HTR-8/SVneo (cell line): ENCODE measurements at regions not wholly inside any gene's neighbourhood (a gene's known extent, or its start where the extent isn't known, plus 50 kb on each side); places are given as distances from the start of the nearest gene placed in this dataset.

ENCODE experiments used
- DNase-seq: peaks from one replicate; pipeline ENCODE4 v3.0.0; 2011; ENCODE audit warnings: low spot score, mixed read lengths; ENCODE audit not compliant: insufficient read length
- FAIRE-seq: peaks from 2 replicates; lab custom pipeline; 2011; peaks lifted over from hg19 to GRCh38; lab: Jason Lieb, UNC

DNA sequence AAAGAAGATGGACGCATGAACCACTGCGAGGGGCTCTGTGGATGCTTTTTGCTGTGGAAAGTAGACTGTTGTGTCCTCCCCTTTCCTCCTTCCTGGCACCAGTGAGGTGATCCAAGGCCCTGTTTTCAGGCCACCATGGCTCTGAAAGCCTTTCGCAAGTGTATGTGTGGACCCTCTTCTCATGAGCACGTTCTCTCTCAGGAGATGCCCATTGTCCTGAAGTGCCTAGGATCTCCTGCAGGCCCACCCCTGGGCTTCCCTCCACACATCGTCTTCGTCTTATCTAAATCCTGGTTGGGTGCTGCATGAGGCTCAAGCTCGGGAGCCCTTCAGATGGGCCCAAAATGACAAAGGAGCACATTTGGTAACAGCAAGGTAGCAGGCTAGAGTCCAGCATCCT lies 188.2 kb downstream of the PTPN20 start:
- DNase-seq (no peak), FAIRE-seq (no peak)

DNA sequence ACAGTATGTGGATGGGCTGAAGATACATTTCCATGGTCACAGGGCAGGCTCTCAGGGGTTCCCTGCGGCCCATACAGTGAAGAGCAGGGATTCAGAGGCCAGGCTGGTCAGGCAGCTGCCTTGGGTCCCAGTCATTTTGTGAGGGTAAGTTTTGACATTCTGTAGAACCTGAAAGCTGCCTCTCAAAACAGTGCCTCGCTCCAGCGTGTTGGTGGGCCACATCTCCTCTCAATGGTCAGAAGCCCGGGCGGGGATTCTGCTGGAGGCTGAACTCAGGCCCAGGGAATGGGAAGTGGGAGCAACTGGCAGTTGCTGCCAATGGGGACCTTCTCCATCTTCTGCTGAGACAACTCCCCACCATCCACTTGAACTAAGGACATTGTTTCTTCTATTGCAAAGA lies 190.0 kb downstream of the PTPN20 start:
- FAIRE-seq (no peak), DNase-seq (no peak)

DNA sequence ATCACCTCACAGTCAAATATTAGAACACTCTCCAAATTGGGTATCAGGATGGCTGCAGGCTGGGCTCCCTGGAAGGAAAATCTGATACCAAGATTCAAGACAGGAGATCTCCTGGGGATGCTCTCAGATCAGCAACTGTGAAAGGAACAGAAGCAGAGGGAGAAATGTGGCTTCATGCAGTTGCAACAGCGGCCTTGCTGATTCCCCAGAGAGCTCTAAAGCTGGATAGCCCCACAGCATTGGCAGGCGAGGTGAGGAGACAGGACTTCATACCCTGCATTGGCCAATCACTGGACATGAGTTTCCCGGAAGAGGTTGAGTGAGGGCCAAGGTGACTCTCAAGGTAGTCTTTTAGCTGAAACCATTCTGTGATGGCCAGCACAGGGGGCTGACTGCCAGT lies 190.6 kb downstream of the PTPN20 start:
- DNase-seq = no peak
- FAIRE-seq = no peak

DNA sequence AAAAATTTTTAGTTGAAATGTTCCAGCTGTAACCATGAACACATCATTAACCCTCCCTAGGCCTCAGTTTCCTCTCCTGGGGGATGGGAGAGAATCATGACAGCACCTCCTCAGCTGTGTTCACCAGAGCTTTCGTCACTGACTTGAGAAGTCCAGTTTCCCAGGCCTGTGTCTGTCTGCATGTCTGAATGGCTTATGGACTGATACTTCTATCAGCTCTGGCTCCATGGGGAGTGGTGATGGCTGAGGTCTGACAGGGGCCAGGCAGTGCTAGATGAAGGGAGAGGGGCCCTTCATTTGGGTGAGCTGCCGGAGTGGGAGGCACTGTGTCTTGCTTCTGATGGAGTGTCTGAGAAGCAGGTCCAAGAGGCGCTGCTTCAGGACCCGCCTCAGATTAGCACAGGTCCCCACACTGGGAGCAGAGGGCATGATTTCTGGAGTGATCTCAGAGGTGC lies 192.9 kb downstream of the PTPN20 start:
- FAIRE-seq (no peak), DNase-seq (no peak)

DNA sequence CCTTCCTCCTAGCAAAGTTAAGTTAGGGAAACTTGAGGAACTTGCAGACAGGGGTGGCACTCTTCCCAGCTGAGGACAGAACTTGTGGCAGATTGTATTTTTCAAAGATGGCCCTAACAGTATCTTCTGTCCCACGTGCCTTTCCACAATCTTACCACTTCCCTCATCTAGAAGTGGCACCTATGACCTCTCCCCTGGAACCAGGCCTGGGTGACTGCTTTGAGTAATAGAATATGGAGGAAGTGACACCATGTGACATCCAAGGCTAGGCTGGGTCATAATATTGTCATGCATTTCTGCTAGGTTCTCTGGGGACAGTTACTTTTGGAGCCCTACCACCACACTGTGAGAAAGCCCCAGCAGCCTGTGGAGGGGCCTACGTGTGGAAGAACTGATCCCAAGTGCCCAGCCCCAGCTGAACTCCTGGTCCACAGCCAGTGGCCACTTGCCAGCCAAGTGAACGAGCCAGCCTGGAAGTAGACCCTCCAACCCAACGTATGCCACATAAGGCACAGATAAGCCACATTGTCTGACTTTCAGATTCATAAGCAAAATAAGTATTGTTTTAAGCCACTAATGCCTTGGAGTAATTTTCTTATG lies 193.7 kb downstream of the PTPN20 start:
- FAIRE-seq (no peak), DNase-seq (no peak)

DNA sequence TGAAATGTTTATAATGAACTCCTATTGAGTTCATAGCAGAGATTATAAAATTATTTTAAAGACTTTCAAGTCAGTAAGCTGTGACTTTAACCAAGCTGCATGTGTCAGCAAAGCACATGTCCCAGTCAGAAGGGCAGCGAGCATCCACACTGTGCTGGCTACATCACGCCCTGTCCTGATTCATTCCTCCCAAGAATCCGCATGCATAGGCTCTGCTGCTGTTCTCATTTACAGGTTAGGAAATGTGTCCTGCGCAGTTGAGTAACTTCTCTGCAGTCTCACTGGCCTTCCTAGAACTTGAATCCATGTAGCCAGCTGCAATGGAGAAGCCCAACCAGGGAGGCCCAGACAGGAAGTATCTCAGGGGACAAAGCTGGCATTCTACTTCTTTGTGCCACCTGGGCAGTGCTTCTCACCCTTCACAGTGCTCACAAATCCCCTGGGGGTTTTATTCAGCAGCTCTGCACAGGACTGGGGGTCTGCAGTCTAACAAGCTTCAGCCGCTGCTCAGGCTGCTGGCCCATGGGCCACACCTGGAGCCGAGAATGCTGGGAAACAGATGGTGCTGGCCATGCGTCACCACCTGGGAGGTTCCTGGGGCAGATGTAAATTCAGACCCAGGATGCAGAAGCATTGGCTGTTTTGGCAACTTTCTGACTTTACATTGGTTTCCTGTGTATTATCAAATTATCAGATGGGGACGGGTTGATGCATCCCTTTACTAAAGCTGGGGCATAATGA lies 192.8 kb upstream of the GDF10 start:
- no peak for DNase-seq
- no peak for FAIRE-seq

DNA sequence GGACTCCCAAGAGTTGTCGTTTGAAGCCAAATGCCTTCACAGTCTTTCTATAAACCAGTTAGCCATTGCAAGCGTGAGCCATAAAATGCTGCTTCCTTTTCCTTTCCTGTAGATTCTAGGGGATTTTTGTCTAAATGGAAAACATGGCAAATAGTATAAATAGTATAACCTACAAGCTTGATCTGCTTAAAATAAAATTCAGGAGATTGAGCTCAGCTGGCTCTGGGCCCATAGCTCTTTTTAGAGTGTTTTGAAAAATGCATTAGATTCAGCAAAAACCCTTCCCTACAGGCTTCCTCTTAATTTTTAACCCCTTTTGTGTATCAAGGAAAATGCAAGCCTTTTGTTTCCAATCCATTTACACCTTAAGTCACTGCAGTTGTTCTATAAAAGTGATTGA lies 190.1 kb upstream of the GDF10 start:
- DNase-seq = no peak
- no peak for FAIRE-seq

DNA sequence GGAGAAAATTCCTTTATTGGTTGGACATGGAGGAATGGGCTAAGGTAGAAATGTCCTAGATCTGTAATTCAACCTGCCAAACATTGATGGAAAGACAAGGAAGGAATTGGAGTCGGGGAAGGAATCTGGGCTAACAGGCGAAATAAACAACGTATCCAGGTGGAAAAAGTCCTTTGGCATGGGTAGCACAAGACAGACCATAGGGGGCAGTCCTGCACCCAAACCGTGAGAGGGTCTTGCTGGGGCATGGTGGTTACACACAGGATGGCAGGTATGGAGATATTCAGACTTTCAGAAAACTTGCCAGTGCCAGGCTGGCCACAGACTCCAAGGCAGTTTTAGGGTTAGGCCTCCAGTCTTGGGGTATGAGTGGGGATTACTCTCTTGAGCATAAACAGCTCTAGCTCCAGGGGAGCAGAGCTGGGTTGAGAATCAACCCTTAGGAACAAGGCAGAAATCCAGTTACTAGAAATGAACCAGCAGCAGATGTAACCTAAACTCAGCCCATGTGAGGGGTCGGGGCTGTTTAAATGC lies 188.6 kb upstream of the GDF10 start:
- DNase-seq (no peak), FAIRE-seq (no peak)

DNA sequence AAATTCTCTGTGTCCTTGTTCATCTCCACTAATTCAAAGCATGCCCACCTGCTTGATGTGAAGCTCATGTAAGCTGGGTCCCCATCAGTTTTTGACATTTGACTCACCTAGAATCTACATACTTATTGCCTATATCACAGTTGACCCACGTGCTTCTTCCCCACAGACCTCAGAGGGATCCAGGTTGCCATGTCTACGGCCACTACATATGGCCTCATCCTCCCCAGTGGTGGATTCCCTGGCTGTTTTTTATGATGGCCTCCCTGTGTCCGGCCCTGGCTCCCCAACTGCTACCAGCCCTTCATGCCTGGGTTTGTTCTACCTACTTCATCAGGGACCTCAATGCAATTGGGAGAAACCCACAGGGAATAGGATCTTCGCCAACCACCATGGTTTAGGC lies 187.4 kb upstream of the GDF10 start:
- FAIRE-seq (no peak), DNase-seq (no peak)

DNA sequence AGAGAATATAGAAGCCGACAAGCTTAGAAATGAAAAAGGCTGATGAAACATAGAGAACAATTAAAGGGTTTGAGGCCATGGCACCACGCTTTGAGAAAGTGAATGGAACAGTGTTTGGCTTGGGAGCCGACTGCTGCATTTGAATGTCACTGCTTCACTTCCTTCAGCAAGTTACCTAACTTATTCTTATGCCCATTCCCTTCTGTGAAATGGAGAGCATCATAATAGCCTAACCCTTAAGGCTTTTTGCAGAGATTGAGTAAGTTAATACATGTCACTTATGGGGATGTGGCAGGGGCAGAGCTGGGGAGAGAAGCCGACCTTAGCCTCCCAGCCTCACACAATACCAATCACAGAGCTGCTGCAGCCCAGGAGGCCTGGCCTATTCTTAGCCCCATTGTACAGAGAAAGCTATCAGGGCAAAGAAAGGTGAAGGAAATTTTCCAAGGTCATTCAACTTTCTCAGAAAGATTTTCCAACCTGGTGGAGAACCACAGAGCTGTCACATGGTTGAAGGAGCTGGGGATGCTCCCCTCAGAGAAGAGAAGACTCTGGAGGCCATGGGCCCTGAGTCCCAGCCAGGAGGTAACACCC lies 186.0 kb upstream of the GDF10 start:
- FAIRE-seq (no peak), DNase-seq (no peak)

DNA sequence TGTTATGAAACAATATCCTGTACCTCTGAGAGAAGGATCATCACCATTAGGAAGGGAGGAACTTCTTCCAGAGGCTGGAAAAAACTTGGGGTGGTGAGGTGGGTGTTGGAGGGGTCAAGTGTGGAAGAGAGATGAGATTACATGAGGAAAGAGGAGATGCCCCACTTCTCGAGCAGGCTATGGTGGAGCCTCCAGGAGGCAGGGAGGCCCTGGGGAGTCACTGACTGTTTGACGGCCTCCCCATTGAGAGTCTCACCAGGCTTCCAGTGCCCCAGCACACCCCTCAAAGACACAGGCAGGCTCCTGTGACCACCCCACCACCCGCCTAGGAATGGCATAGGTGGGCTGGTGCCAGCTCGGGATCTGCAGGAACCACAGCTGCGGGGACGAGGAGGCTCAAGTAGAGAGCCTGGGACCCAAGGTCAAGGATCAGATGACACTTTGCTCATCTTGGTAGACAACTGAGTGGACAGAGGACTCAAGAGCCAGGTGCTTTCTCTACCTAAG lies 185.3 kb upstream of the GDF10 start:
- DNase-seq (no peak), FAIRE-seq (no peak)

DNA sequence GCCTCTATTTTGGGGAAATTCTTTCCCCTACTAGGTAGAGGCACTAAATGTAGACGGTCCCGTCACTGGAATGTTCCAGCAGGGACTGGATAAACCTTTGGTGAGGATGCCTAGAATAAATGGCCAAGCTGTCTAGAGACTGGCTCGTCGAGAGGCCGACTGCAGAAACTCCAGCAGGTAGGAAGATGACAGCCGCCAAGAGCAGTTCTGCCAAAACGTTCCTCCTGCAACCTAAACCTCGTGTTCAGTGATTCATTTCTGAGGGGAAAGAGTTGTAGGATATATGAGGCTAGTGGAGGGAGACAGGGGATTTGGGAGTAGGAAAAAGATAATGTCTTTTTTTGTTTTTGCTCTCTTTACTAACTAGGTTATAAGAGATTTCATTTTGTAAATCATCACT lies 184.7 kb upstream of the GDF10 start:
- DNase-seq = no peak
- FAIRE-seq = no peak

DNA sequence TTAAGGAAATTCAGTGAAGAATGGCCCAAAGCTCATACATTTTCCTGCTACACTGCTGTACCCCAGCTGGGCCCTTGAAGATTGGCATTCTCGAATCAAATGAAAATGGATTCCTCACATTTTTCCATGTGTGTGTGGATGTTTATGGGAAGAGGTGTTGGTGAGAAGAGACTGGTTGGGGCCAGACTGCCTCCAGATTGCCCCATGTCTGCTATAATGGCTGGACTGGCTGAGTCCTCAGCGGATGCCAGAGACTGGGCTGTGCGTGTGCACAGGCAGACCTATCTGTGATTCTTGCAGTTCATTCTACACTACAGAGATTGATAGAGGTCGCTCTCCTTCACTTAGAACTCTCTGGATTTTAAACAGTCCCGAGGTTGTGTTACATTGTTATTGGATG lies 183.6 kb upstream of the GDF10 start:
- DNase-seq (no peak), FAIRE-seq (no peak)

DNA sequence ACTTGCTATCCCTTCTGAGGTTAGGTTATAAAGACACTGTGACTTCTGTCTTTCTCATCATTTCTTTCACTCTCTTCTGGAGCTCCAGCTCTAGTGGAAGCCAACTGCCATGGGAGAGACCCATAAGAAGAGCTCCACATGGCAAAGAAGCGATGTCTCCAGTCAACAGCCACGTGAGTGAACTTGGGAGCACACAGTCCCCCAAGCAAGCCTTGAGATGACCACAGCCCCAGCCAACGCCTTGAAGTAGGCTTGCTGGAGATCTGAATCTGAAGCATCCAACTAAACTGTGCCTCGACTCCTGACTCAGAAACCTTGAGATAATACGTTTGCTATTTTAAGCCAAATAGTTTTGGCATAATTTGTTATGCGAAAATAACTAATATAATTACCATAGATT lies 181.7 kb upstream of the GDF10 start:
- no peak for FAIRE-seq
- DNase-seq = no peak

DNA sequence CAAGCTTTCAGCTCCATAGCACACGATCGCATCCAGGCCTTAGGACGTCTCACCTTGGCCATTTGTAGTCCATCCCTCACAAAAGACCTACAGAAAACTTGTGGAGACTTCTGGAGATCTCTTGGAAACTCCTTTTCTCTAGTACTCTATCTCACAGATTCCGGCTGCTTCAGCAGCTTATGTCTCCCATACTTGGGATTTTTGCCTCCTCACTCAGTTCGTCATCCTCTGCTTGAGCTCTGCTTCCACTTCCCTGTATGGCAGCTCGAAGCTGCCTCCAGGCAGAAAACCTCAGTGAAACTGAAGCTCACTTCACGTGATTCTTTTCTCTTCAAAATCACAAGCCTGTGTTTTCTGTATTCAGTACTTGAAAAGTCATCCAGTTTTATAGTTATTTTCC lies 178.7 kb upstream of the GDF10 start:
- no peak for DNase-seq
- no peak for FAIRE-seq

DNA sequence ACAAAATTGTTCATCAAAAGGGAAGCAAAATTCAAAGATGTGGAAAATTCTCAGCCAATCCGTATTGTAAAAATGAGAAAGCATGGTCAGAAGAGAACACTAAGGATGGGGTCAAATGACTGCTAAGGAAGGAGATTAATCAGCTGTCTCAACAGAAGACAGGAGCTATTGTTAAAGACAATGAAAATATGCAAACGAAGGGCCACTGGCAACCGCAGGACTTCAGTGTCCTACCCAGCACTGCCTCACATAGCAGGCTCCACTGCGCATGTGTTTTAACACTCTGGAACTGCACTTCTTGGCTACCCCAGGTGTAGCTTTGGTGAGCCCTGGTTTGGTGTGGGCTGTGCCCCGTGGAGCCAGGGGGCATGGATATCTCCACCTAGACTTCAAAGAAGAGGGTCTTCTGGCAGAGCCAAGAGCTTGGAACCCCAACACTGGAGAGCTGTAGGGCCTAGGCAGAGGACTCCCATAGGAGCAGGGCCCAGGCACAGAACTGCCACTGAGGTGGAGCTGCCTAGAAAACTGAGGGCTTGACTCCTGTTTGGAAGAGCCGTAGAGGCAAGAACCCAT lies 176.2 kb upstream of the GDF10 start:
- no peak for DNase-seq
- FAIRE-seq = no peak

DNA sequence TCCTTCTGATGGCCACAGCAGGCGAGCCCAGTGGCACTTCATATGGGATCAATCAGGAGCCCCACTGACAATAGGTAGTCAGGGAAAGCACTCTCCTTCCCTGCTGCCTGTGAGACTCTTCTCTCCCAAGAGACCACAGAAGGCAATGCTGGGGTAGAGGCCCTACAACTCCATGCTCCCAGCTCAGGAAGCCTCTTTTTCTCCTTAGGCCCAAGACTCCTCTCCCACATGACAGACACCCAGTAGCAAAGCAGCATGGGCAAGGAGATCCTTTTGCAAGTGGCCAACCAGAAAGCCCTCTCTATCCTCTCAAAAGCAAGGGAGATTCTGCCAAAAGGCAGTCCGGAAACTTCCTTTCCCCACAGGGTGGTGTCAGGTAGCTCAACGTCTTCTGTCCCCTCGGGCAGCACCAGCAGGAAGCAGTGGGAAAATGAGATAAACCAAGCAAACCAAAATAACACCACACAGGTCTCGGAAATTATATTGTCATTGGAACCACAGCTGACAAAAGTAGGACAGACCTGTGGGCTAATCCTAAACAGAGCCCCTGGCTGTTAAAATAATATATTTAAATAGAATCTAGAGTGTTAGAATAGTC lies 172.7 kb upstream of the GDF10 start:
- FAIRE-seq = no peak
- DNase-seq = no peak

DNA sequence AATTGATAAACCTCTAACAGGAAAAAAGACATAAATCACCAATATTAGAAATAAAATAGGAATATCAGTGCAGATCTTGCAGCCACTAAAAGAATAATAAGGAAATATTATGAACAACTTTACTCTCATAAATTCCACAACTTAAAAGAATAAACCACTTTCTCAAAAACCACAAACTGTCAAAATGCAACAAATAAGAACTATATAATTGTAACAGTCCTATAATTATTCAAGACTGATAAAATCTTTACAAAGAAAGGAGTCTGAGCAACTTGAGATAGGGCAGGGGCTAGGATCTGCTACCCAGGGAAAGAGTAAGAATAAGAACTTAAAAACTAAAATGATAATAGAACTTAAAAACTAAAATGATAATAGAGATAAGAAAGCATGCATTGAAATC lies 169.5 kb upstream of the GDF10 start:
- no peak for DNase-seq
- FAIRE-seq = no peak

DNA sequence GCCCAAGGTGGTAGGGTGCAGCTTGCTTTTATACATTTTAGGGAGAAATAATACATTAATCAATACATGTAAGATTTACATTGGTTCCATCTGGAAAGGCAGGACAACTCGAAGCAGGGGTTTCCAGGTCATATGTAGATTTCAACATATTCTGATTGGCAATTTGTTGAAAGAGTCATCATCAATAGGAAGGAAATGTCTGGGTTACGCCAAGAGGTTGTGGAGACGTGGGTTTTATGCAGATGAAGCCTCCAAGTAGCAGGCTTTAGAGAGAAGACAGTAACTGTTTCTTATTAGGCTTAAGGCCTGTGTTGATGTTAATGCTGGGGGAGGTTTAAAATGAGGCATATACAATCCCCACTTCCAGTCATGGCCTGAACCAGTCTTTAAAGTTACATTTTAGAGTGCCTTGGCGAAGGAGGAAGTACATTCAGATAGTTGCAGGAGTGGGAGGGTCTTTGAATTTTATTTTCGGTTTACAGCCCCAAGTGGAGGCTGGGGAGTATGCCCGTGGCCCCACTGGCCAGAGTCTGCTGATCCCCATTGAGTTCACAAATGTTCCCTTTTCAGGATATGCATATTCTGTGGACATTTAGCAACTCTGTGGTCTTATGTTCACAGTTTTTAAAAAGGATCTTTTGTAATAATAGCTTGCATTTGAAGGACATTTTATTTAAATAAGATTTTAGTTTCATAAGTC lies 166.0 kb upstream of the GDF10 start:
- no peak for FAIRE-seq
- DNase-seq = no peak

DNA sequence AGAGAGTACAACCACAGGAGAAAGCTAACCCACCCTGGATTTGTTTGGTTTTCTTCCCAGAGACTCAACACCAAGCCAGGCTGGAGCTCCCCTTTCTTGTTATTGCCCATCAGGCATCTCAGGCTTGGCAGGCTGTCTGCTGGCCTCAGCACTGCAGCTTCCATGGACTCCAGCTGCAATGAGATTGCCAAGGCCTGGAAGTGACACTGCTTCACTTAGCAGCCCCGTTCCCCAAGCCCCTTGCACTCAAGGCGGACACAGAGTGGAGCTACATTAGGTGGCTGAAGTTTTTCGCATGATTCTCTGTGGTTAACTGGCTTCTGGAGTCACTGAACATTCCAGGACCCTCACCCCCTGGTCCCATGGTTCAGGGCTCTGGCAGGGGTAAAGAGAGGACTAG lies 163.1 kb upstream of the GDF10 start:
- no peak for DNase-seq
- no peak for FAIRE-seq
